ENCODE measurements at regions not wholly inside any gene's neighbourhood (a gene's known extent, or its start where the extent isn't known, plus 50 kb on each side); places are given as distances from the start of the nearest gene placed in this dataset.

DNA sequence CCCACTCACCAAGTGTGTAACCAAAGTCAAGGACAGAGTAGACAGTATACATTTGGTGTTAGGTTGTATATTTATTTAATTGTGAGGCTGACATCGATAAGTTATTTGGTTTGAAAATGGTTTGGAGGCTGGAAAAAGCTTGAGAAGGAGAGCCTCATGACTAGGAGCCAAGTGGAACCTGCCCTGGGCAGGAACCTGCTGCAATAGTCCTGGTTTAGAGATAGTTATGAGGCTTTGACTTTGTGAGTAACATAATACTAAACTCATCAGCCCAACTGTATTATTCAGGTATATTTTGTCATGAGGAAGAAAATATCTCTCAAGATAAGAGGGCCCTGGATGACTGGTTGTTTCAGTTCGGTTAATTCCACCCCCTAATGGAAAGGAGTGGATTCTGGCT lies 234.3 kb upstream of the CYRIA start:
- DNase-seq (ENCODE audit: low spot score), result no peak

DNA sequence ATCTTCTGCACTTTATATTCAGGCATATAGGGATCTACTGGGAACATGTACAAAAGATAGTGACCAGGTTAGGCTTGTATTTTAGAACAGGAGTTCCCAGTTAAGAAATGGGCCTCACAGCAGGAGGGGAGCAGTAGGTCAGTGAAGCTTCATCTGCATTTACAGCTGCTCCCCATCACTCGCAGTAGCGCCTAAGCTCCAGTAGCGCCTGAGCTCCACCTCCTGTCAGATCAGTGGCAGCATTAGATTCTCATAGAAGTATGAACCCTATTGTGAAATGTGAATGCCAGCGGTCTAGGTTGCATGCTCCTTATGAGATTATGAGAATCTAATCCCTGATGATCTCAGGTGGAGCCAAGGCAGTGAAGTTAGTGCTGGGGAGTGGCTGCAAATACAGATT lies 224.4 kb upstream of the CYRIA start:
- no peak for DNase-seq (ENCODE audit: low spot score)

- DNase-seq (ENCODE audit: low spot score), result no peak
Observed at GRCh38 chr2:16885027-16885426, 219.4 kb upstream of the CYRIA start.

DNA sequence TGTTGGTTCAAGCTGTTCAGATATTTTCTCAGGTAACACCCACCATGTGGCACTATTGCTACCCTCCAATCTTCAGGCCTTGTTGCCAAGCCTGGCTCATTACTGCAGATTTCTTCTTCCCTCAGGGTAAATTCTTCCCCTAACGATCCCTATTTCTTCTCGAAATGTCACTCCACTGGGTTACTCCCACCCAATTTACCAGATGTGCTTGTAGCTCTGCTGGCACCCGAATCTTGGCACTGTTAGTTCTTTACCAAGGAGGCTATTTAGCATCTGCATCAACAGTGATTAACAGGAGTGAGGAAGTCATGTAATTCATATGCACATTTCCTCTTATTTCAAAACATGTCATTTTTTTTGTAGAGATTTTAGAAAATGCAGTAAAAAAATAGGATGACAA lies 217.1 kb upstream of the CYRIA start:
- DNase-seq (ENCODE audit: low spot score), result no peak

GRCh38 chr2:16881122-16881521 lies 215.5 kb upstream of the CYRIA start:
- no peak for DNase-seq (ENCODE audit: low spot score)

DNA sequence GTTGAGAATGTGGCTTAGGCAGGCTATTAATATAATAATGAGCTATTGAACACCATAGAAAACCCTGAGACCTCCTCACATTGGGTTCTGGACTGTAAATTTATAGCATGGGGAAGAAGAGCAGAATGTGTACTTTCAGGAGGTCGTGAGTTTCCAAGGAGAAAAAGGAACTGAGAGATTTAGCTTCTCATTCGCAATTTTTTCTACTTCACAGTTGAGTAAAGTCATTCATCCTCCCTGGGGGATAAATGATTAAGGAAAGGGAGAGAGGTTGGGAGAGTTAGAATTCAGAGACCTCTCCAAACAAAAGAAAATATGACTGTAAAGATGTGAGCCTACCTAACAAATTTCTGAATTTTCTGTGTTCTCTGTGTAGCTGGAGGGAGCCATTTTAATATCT lies 205.8 kb upstream of the CYRIA start:
- no peak for DNase-seq (ENCODE audit: low spot score)

DNA sequence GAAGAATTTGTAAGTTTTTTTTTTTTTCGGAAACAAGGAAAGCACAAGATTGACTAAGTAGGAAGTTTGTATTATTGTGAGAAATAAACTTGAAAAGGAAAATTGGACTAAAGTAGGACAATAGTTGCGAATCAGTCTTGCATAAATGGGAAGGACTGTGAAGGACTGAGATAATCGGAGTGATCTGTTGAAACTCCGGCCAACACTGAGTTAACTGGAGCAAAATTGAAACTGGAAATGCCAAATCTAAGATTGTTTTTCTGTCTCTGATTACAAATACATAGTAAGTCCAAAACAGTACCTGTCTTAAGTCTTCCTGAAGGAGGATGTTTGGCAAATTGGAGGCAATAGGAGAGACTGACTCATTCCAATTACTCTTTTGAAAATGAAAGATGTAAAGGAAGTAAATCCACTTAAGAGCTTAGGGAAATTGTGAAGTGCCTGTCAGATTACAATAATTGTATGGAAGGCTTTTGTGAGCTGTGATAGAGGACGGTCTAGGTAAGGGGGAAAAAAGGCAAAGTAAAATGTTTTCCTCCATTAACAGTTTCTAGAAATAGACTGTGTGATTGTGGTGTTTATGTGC lies 204.9 kb upstream of the CYRIA start:
- DNase-seq (ENCODE audit: low spot score), result no peak

GRCh38 chr2:16869711-16870110 lies 204.1 kb upstream of the CYRIA start:
- no peak for DNase-seq (ENCODE audit: low spot score)

GRCh38 chr2:16862471-16862870 lies 196.8 kb upstream of the CYRIA start:
- DNase-seq (ENCODE audit: low spot score), result no peak

- no peak for DNase-seq (ENCODE audit: low spot score)
Observed at GRCh38 chr2:16861530-16861929, 195.9 kb upstream of the CYRIA start.

GRCh38 chr2:16861111-16861510 lies 195.5 kb upstream of the CYRIA start:
- DNase-seq (ENCODE audit: low spot score), result no peak

DNA sequence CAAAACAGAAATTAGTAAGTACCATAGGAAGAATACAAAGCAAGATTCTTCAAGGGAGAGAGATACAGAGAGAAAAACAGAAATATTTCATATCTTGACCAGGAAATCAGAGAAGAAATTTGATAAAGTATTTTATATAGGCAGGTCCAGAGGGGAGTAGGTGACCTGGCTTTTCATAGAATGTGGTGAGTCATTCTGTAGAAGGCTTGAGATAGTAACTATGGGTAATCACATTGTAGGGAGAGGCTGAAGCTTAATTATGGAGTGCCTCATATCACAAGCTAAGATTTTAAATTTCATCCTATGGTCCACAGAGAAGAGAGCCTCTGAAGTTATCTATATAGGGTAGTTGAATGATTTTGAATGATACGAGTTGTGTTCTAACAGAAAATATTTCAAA lies 195.0 kb upstream of the CYRIA start:
- DNase-seq (ENCODE audit: low spot score), result no peak

GRCh38 chr2:16855183-16855582 lies 189.5 kb upstream of the CYRIA start:
- DNase-seq (ENCODE audit: low spot score), result no peak

DNA sequence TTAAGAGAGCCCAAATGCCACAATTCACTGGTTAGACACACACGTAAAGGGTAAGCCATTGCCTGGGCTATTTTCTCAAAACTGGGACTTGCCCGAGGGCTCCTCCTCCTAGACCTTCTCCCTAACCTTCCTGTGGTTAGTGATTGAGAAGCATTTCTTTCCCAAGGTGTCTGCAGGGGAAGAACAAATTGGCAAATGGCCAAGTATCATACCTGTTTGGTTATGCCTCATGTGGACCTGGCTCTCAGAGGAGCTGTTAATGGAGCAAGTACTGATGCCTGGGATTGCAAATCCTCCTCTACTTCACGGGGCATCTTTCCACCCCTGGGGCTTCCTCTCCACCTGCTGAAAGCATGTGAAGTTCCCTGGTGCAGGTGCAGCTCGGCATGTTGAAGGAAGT lies 187.5 kb upstream of the CYRIA start:
- no peak for DNase-seq (ENCODE audit: low spot score)

DNA sequence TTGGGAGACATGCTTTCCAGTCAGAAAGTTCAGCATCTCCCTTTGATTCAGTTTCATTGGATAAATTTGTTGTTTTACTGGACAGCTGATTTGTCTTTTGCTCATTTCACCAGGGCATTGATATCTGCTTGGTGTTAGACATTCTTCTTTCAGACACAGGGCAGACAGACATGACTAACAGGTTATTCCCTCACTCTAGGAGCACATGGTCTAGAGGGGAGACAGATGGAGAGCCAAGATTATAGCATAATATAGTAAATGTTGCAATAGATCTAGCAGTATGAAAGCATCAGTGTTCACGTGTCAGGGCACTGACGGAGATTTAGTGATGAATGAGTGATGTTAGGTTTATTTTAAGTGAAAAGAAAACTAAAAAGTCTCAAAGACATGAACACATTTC lies 187.0 kb upstream of the CYRIA start:
- DNase-seq (ENCODE audit: low spot score), result no peak

DNA sequence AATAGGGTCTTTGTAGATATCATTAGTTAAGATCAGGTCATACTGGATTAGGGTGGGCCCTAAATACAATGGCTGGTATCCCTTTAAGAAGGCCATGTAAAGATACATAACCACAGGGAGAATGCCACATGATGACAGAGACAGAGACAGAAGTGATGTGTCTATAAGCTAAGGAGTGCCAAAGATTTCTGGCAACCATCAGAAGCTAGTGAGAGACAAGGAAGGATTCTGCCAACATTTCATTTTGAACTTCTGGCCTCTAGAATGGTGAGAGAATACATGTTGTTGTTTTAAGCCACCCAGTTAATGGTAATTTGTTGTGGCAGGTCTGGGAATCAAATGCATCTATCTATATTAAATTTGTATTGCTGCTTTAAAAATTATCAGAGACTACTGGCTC lies 185.5 kb upstream of the CYRIA start:
- no peak for DNase-seq (ENCODE audit: low spot score)

- DNase-seq (ENCODE audit: low spot score), result no peak
Observed at GRCh38 chr2:16840496-16841172, 175.0 kb upstream of the CYRIA start.

DNA sequence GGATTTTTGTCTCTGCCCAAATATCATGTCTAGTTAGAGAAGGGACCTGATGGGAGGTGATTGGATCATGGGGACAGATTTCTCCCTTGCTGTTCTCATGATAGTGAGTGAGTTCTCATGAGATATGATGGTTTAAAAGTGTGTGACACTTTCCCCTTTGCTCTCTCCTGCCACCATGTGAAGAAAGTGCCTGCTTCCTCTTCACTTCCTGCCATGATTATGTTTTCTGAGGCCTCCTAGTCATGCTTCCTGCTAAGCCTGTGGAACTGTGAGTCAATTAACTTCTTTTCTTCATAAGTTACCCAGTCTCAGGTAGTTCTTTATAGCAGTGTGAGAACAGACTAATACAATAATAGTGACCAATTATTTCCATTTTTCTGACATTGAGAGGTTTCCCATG lies 167.3 kb upstream of the CYRIA start:
- peak; percentile 43 for DNase-seq (ENCODE audit: low spot score)

DNA sequence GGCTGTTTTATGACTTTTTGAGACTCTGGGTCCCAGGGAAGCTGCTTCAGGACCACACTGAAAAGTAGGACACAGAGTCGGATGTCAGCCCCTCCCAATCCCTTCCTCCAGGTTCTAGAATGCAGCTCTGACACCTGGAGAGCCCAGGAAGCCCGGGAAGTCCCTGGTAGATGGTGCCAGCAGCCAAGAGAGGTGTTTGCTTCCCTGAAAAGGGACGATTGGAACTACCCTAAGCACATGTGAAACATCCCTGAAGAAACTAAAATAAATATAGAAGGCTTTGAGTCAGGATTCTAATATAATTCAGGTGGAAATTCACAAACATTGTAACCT lies 163.2 kb upstream of the CYRIA start:
- no peak for DNase-seq (ENCODE audit: low spot score)

GRCh38 chr2:16828044-16828827 lies 162.6 kb upstream of the CYRIA start:
- no peak for DNase-seq (ENCODE audit: low spot score)

DNA sequence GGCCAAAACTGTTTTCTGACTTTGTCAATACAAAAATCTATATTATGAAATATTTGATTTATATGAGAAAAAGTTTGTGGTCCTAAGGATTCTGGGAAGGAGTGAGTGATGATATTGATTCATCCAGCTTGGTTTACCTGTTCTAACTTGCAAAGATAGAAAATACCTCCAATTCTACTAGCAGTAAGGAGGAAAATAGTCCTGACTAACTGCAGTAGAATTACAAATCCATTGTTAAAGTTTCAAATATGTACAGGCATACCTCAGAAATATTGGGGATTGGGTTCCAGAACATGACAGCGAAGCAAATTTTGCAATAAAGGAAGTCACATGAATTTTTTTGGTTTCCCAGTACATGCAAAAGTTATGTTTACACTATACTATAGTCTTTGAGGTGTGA lies 158.8 kb upstream of the CYRIA start:
- no peak for DNase-seq (ENCODE audit: low spot score)

DNA sequence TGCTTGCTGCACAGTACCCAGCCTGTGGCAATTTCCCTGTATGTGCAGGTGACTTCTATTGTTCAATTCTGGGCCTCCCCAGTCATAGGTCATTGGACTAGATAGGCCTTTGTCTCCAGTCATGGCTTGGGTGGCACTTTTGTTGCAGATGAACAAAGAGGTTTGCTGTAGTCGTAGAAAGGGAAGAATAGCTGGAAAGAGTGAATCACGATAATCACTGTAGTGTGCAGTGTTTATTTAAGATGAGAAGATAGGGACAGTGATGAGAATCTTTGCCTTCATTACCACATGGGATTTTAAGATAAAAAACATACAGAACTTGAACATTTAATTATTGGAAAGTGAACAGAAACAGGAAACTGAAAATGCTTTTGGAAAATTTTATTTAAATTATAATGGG lies 156.1 kb upstream of the CYRIA start:
- no peak for DNase-seq (ENCODE audit: low spot score)

DNA sequence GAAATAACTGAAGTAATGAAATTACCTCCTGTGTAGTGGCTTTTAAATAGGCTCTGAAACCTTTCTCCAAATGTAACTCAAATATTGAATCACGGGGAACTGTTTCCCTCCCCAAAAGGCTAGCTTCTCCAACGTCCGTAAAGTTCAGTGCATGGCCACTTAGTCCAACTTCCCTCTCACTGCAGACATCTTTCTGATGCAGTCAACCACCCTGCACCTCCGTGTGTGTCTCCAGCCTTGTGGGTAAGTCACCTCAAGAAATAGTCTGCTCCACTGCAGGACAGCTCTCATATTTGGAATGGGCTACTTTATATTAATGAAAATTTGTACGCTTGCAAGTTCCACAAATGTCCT lies 152.5 kb upstream of the CYRIA start:
- DNase-seq (ENCODE audit: low spot score), result no peak

All from kidney capillary endothelial cell (primary cell).